ENCODE measurements at regions not wholly inside any gene's neighbourhood (a gene's known extent, or its start where the extent isn't known, plus 50 kb on each side); places are given as distances from the start of the nearest gene placed in this dataset.

DNA sequence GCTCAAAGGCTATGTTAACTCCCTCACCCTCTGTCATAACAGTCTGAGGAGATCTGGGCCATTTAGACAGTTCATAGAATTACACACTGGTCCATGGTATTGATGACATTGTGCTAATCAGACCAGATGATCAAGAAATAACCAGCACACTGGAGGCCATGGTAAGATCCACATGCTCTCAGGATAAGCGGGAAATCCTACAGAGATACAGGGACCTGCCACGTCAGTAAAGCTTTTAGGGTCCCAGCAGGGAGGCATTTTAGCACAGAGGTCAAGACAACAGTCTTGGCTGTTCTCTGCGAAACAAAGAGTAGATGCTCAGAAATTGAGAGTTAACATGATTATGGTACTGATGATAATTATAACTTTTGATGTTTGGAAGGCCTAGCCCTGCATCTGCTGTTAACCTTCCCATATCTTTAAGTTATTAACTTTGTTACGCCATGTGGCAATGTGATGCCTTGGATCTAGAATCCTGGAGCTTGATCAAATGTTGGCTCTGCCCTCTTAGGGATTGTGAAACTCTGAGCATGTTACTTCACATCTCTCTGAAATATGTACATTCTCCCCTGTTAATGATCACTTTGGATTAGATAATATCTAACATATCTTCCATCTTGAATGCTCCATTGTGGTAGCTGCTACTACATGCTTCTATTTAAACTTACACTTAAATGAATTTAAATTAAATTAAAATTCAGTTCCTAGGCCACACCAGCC lies 172.0 kb upstream of the SOX9 start:
- no peak for DNase-seq (ENCODE audit: extremely low read depth, low read depth)

GRCh38 chr17:71959154-71959553 lies 161.7 kb upstream of the SOX9 start:
- peak; percentile 26 for DNase-seq (ENCODE audit: extremely low read depth, low read depth)

DNA sequence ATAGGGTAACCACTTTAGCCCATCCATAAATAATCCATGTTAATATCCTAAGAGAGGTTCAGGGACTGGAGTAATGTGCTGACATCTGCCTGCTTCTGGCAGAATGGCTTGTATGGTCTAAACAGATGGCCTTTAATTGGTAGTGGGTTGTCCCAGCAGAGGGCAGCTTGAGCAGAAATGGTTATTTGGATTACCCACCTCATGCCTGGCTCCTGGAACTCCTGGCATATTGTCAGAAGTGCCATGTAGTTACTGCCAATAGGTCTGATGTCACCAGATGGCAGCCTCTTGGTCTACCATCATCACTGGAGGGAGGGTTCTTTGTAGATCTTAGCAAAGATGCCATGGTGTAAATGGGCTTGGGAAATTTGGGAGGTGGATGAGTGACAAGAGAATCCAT lies 157.5 kb upstream of the SOX9 start:
- no peak for DNase-seq (ENCODE audit: extremely low read depth, low read depth)

- DNase-seq (ENCODE audit: extremely low read depth, low read depth), result no peak
These were observed 157.0 kb upstream of the SOX9 start for GRCh38 chr17:71963791-71964190.

- DNase-seq (ENCODE audit: extremely low read depth, low read depth), result no peak
These were observed 156.3 kb upstream of the SOX9 start for GRCh38 chr17:71964559-71964958.

GRCh38 chr17:71966055-71966454 lies 154.8 kb upstream of the SOX9 start:
- no peak for DNase-seq (ENCODE audit: extremely low read depth, low read depth)

DNA sequence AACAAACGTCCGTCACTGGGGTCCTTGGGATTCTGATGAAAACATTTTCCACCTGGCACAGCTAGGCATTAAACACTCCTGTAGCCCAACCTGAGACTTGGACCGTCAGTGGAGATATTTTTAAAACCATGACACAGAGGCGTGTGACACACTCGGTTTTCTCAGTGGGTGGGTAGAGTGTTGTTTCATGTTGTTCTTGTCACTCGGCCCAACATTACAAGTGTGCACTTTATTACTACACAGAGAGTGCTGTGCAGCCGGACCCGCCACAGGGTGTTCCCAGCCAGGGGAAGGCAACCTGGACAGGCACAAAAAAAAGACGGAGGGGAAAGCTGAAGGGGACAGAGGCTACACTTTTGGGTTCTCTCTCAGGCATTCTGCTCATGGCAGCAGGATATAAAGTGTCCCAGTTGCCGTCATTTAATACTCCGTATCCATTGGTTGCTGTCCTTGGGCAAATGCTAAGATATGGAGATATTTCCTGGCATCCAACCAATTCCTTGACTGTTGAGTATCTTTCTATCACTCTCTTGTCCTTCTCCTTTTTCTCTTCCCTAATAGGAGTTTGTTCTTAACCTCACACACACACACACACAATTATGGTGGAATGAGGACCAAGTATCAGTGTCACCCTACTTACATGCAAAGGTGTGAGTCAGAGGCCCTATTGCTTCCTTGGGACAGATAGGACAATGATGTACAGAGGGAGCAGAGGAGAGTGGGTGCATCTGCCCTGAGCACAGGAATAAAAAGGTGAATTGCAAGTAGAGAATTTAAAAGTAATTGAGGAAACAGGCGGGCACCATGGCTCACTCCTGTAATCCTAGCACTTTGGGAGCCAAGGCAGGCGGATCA lies 154.1 kb upstream of the SOX9 start:
- no peak for DNase-seq (ENCODE audit: extremely low read depth, low read depth)

DNA sequence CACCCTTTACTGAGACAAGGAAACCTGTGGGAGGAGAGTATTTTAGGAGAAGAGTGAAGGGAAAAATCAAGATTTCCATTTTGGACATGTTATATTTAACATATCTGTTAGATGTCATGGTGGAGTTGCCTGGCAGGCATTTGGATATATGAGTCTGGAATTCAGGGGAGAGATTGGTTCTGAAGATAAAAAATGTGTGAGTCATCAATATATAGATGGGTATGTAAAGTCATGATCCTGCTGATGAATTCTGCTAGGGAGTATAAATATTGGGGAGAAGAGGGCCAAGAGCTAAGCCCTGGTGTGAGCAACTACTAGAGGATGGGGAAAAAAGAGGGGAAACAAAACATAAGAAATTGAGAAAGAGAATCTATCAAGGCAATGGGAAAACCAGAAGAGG lies 151.3 kb upstream of the SOX9 start:
- DNase-seq (ENCODE audit: extremely low read depth, low read depth), result no peak

GRCh38 chr17:71970312-71970711 lies 150.5 kb upstream of the SOX9 start:
- DNase-seq (ENCODE audit: extremely low read depth, low read depth), result no peak

DNA sequence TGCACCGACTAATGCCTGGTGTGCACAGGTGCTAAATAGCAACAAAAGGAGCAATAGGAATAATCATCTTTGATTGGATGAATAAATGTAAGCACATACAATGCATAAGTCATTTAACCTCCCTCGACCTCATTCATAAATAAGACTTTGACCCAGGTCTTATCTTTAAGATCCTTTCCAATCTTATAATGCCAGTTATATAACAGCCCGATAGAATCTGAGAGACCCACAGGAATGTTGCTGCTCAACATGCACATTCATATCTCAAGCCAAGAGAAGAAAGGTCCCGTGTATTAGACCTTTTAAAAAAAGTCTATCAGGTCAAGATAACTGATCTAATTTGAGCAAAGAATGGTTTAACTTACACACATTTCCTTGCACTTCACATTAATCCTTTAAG lies 146.8 kb upstream of the SOX9 start:
- DNase-seq (ENCODE audit: extremely low read depth, low read depth), result no peak

- DNase-seq (ENCODE audit: extremely low read depth, low read depth), result no peak
These were observed 145.5 kb upstream of the SOX9 start for GRCh38 chr17:71975331-71975801.

- DNase-seq (ENCODE audit: extremely low read depth, low read depth), result peak; percentile 83
These were observed 144.7 kb upstream of the SOX9 start for GRCh38 chr17:71976011-71976649.

- no peak for DNase-seq (ENCODE audit: extremely low read depth, low read depth)
These were observed 142.4 kb upstream of the SOX9 start for GRCh38 chr17:71978435-71978834.

- no peak for DNase-seq (ENCODE audit: extremely low read depth, low read depth)
These were observed 140.6 kb upstream of the SOX9 start for GRCh38 chr17:71980171-71980570.

GRCh38 chr17:71983828-71984227 lies 137.0 kb upstream of the SOX9 start:
- no peak for DNase-seq (ENCODE audit: extremely low read depth, low read depth)

DNA sequence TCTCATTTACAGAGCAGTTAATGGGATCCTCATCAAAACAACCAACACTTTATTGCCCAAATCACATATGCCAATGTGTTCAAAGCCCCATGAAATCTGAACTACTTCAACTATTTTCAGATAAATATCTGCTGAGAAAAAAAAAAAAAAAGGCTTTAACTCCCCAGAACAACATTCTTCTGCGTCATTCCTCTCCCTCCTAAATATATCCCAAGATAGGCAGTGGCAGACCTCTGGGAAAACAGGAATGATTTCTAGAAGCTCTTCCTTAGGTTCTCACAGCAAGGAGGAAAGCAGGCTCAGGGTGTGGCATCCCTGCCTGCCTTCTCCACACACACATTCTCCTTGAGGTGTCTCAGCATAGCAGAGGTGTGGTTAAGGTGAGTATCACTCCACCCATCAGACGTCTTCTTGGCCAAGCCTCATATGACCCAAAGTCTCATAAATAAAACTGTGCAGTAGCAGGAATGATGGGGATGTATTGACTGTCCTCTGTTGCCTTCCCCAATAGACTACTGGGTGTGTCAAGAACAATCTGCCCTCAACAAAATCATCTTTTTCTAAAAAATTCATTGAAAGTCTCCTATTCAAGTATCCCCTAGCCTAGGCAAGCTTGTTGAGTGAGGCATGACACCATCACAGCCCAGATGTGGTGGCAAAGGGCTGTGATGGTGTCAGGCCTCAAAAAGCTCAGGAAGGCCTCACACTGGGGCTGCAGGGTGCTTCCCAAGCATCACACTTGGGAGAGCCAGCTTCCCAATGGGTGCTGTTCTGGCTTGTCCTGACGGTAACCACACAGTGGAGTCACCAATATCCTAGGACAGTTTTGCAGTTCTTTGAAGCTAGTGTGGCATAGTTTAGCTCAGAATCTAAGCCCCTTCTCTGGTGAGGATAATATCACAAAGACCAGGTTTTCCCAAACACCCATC lies 135.4 kb upstream of the SOX9 start:
- DNase-seq (ENCODE audit: extremely low read depth, low read depth), result no peak

- DNase-seq (ENCODE audit: extremely low read depth, low read depth), result no peak
These were observed 133.9 kb upstream of the SOX9 start for GRCh38 chr17:71986886-71987285.

- no peak for DNase-seq (ENCODE audit: extremely low read depth, low read depth)
These were observed 133.2 kb upstream of the SOX9 start for GRCh38 chr17:71987634-71988033.

GRCh38 chr17:71989117-71989516 lies 131.7 kb upstream of the SOX9 start:
- DNase-seq (ENCODE audit: extremely low read depth, low read depth), result no peak

DNA sequence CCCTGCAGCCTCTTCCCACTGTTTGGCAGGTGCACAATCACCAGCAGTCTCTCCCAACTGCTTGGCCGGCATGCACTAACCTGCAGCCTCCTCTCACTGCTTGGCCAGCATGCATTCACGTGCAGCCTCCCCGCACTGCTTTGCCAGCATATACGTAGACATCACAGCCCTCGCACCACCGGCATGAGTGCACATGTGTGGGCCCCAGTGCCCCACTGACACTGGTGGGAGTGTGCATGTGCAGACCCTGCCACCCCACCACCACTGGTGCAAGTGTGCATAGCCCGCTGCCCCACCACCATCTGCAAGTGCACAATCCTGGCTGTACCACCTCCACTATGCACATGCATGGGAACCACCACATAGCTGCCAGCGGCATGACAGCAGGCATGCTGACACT lies 127.5 kb upstream of the SOX9 start:
- no peak for DNase-seq (ENCODE audit: extremely low read depth, low read depth)
